GM23338 (cell line): ENCODE measurements at regions not wholly inside any gene's neighbourhood (a gene's known extent, or its start where the extent isn't known, plus 50 kb on each side); places are given as distances from the start of the nearest gene placed in this dataset.

ENCODE experiments used
- ATAC-seq: fragments of 200-7000 bp; cut with Tn5 transposase; 3 replicates; pipeline ENCODE4 v1.9.1; 2020
- DNase-seq: peaks from one replicate; pipeline ENCODE4 v3.0.0-alpha.2; 2015; ENCODE audit warnings: low spot score
- H2AFZ ChIP-seq: fragments of 200-600 bp; sonication (generic); 2 replicates; pipeline ENCODE4 v1.8.0; 2016; ENCODE audit warnings: antibody characterized with exemption, mild to moderate bottlenecking, moderate library complexity
- H3F3A ChIP-seq: fragments of 200-600 bp; sonication (generic); replicated peaks from 2 replicates; pipeline ENCODE4 v1.8.0; 2017; ENCODE audit warnings: antibody characterized with exemption, mixed run types, low read depth
- H3K27ac ChIP-seq: fragments of 200-600 bp; sonication (generic); 2 replicates; pipeline ENCODE4 v1.6.1; 2016; ENCODE audit warnings: low read depth
- H3K27me3 ChIP-seq: fragments of 200-600 bp; sonication (generic); 2 replicates; pipeline ENCODE4 v1.8.0; 2016; ENCODE audit warnings: mild to moderate bottlenecking, mixed run types, moderate library complexity; ENCODE audit not compliant: insufficient read depth
- H3K36me3 ChIP-seq: fragments of 200-600 bp; sonication (generic); 2 replicates; pipeline ENCODE4 v1.8.0; 2016; ENCODE audit warnings: mild to moderate bottlenecking; ENCODE audit not compliant: insufficient read depth
- H3K4me1 ChIP-seq: fragments of 200-600 bp; sonication (generic); 2 replicates; pipeline ENCODE4 v1.8.0; 2016; ENCODE audit warnings: mild to moderate bottlenecking, moderate library complexity; ENCODE audit not compliant: insufficient read depth
- H3K4me2 ChIP-seq: fragments of 200-600 bp; sonication (generic); 2 replicates; pipeline ENCODE4 v1.7.1; 2017; ENCODE audit warnings: mixed run types
- H3K4me3 ChIP-seq: fragments of 200-600 bp; sonication (generic); 2 replicates; pipeline ENCODE4 v1.6.1; 2016; ENCODE audit warnings: mixed run types
- H3K79me2 ChIP-seq: fragments of 200-600 bp; sonication (generic); replicated peaks from 2 replicates; pipeline ENCODE4 v1.8.0; 2017; ENCODE audit warnings: mild to moderate bottlenecking; ENCODE audit not compliant: insufficient read depth
- H3K9me2 ChIP-seq: fragments of 200-600 bp; sonication (generic); 2 replicates; pipeline ENCODE4 v1.8.0; 2017; ENCODE audit not compliant: insufficient read depth
- H4K20me1 ChIP-seq: fragments of 200-600 bp; sonication (generic); replicated peaks from 2 replicates; pipeline ENCODE4 v1.8.0; 2017; ENCODE audit warnings: mild to moderate bottlenecking; ENCODE audit not compliant: insufficient read depth
- H3K27ac Mint-ChIP-seq: 2 replicates; pipeline ENCODE4 v1.8.0; 2020; ENCODE audit warnings: inconsistent platforms, mild to moderate bottlenecking, moderate library complexity, mixed read lengths
- H3K27me3 Mint-ChIP-seq: 3 replicates; pipeline ENCODE4 v1.8.0; 2022; ENCODE audit warnings: low read depth, mild to moderate bottlenecking, moderate library complexity, mixed read lengths, inconsistent platforms; ENCODE audit not compliant: insufficient read depth, poor library complexity
- H3K36me3 Mint-ChIP-seq: 3 replicates; pipeline ENCODE4 v1.8.0; 2021; ENCODE audit warnings: low read depth, mild to moderate bottlenecking, inconsistent platforms, moderate library complexity, mixed read lengths
- H3K4me1 Mint-ChIP-seq: 3 replicates; pipeline ENCODE4 v1.8.0; 2020; ENCODE audit warnings: mild to moderate bottlenecking, inconsistent platforms, mixed read lengths
- H3K4me3 Mint-ChIP-seq: 3 replicates; pipeline ENCODE4 v1.8.0; 2021; ENCODE audit warnings: moderate library complexity, mild to moderate bottlenecking, inconsistent platforms, mixed read lengths
- H3K9me3 Mint-ChIP-seq: 3 replicates; pipeline ENCODE4 v1.8.0; 2020; ENCODE audit warnings: moderate library complexity, mild to moderate bottlenecking, inconsistent platforms, mixed read lengths
- CREB1 ChIP-seq: fragments of 250-450 bp; sonication (Bioruptor Pico); IDR thresholded peaks from 2 replicates; pipeline ENCODE4 v1.5.0; 2020; ENCODE audit warnings: low read depth, mild to moderate bottlenecking, moderate library complexity
- ETS1 ChIP-seq: IDR thresholded peaks from 2 replicates; pipeline ENCODE4 v1.6.1; 2016; ENCODE audit warnings: antibody characterized with exemption
- EZH2 ChIP-seq: fragments of 200-600 bp; sonication (generic); IDR thresholded peaks from one replicate; pipeline ENCODE4 v1.8.0; 2017; ENCODE audit warnings: antibody characterized with exemption, mild to moderate bottlenecking, low read depth; ENCODE audit not compliant: unreplicated experiment
- EZH2phosphoT487 ChIP-seq: fragments of 200-600 bp; sonication (generic); IDR thresholded peaks from one replicate; pipeline ENCODE4 v1.8.1; 2018; ENCODE audit warnings: antibody characterized with exemption; ENCODE audit not compliant: unreplicated experiment
- NANOG ChIP-seq: IDR thresholded peaks from 2 replicates; pipeline ENCODE4 v1.6.1; 2016; ENCODE audit warnings: antibody characterized with exemption, borderline replicate concordance
- POLR2AphosphoS5 ChIP-seq: IDR thresholded peaks from 2 replicates; pipeline ENCODE4 v1.6.1; 2016; ENCODE audit warnings: antibody characterized with exemption, low read depth
- STAT1 ChIP-seq: IDR thresholded peaks from one replicate; pipeline ENCODE4 v1.6.1; 2016; ENCODE audit warnings: antibody characterized with exemption; ENCODE audit not compliant: unreplicated experiment
- ZNF114 ChIP-seq: fragments of 250-450 bp; sonication (Bioruptor Pico); IDR thresholded peaks from 2 replicates; pipeline ENCODE4 v1.5.0; 2020; ENCODE audit warnings: mild to moderate bottlenecking, moderate library complexity
- TF ChIP-seq, protein P1 (sequence below): fragments of 250-450 bp; sonication (Bioruptor Pico); IDR thresholded peaks from 2 replicates; pipeline ENCODE4 v1.5.0; 2020; ENCODE audit warnings: mild to moderate bottlenecking, moderate library complexity
- TF ChIP-seq, protein P2 (sequence below), 2 experiments: fragments of 200-600 bp in 1 of 2; sonication (generic) in 1 of 2; conservative IDR thresholded peaks; 2 replicates each; pipeline versions ENCODE4 v1.5.1 to v1.6.1; 2016 to 2017; ENCODE audit warnings: antibody characterized with exemption in 2 of 2, low read depth in 2 of 2, mild to moderate bottlenecking in 2 of 2, moderate library complexity in 1 of 2

DNA sequence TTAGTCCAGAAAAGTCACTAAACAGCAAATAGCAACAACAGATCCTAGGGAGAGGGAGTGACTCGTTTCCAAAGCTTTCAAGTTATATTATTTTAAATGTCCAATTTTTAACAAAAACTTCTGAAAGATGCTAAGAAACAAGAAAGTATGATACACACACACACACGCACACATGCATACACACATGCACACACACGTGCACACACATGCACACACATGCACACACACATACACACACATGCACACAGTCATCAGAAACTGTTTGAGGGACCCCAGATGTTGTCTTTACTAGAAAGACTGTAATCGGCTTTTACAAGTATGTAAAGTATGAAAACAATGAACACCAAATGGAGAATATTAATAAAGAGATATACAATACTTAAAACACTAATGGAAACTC lies 825.4 kb downstream of the UQCRFS1 start:
- H3K4me1 ChIP-seq = peaks cover 9% of the 10 kb centered on the region; the same call in 1 of the 2 replicates
- no peaks in the 10 kb centered on the region for H3F3A ChIP-seq
- no peak overlapping the region for H3K4me2 ChIP-seq
- H3K4me3 ChIP-seq = no peak overlapping the region
- peaks cover 5% of the 10 kb centered on the region; the same call in 1 of the 2 replicates for H3K9me2 ChIP-seq
- Mint-ChIP-seq H3K4me1 (peaks cover 7% of the 10 kb centered on the region; the same call in 2 of the 3 replicates), H3K27me3 (peaks cover 5% of the 10 kb centered on the region), H3K27ac (no peak overlapping the region), H3K36me3 (no peaks in the 10 kb centered on the region), H3K9me3 (peaks cover 4% of the 10 kb centered on the region; the same call in 1 of the 3 replicates), H3K4me3 (no peak overlapping the region)
- TF ChIP-seq, protein P1, sequence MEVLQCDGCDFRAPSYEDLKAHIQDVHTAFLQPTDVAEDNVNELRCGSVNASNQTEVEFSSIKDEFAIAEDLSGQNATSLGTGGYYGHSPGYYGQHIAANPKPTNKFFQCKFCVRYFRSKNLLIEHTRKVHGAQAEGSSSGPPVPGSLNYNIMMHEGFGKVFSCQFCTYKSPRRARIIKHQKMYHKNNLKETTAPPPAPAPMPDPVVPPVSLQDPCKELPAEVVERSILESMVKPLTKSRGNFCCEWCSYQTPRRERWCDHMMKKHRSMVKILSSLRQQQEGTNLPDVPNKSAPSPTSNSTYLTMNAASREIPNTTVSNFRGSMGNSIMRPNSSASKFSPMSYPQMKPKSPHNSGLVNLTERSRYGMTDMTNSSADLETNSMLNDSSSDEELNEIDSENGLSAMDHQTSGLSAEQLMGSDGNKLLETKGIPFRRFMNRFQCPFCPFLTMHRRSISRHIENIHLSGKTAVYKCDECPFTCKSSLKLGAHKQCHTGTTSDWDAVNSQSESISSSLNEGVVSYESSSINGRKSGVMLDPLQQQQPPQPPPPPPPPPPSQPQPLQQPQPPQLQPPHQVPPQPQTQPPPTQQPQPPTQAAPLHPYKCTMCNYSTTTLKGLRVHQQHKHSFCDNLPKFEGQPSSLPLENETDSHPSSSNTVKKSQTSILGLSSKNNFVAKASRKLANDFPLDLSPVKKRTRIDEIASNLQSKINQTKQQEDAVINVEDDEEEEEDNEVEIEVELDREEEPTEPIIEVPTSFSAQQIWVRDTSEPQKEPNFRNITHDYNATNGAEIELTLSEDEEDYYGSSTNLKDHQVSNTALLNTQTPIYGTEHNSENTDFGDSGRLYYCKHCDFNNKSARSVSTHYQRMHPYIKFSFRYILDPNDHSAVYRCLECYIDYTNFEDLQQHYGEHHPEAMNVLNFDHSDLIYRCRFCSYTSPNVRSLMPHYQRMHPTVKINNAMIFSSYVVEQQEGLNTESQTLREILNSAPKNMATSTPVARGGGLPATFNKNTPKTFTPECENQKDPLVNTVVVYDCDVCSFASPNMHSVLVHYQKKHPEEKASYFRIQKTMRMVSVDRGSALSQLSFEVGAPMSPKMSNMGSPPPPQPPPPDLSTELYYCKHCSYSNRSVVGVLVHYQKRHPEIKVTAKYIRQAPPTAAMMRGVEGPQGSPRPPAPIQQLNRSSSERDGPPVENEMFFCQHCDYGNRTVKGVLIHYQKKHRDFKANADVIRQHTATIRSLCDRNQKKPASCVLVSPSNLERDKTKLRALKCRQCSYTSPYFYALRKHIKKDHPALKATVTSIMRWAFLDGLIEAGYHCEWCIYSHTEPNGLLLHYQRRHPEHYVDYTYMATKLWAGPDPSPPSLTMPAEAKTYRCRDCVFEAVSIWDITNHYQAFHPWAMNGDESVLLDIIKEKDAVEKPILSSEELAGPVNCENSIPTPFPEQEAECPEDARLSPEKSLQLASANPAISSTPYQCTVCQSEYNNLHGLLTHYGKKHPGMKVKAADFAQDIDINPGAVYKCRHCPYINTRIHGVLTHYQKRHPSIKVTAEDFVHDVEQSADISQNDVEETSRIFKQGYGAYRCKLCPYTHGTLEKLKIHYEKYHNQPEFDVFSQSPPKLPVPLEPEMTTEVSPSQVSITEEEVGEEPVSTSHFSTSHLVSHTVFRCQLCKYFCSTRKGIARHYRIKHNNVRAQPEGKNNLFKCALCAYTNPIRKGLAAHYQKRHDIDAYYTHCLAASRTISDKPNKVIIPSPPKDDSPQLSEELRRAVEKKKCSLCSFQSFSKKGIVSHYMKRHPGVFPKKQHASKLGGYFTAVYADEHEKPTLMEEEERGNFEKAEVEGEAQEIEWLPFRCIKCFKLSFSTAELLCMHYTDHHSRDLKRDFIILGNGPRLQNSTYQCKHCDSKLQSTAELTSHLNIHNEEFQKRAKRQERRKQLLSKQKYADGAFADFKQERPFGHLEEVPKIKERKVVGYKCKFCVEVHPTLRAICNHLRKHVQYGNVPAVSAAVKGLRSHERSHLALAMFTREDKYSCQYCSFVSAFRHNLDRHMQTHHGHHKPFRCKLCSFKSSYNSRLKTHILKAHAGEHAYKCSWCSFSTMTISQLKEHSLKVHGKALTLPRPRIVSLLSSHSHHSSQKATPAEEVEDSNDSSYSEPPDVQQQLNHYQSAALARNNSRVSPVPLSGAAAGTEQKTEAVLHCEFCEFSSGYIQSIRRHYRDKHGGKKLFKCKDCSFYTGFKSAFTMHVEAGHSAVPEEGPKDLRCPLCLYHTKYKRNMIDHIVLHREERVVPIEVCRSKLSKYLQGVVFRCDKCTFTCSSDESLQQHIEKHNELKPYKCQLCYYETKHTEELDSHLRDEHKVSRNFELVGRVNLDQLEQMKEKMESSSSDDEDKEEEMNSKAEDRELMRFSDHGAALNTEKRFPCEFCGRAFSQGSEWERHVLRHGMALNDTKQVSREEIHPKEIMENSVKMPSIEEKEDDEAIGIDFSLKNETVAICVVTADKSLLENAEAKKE (CRISPR knock-in tag) = no peak
- TF ChIP-seq EZH2 = no peak
- no peak for TF ChIP-seq CREB1 (CRISPR knock-in tag)
- TF ChIP-seq ZNF114 (CRISPR knock-in tag) = no peak
- no peak for TF ChIP-seq NANOG
- TF ChIP-seq STAT1 = no peak
- no peak for TF ChIP-seq ETS1
- TF ChIP-seq, protein P2, sequence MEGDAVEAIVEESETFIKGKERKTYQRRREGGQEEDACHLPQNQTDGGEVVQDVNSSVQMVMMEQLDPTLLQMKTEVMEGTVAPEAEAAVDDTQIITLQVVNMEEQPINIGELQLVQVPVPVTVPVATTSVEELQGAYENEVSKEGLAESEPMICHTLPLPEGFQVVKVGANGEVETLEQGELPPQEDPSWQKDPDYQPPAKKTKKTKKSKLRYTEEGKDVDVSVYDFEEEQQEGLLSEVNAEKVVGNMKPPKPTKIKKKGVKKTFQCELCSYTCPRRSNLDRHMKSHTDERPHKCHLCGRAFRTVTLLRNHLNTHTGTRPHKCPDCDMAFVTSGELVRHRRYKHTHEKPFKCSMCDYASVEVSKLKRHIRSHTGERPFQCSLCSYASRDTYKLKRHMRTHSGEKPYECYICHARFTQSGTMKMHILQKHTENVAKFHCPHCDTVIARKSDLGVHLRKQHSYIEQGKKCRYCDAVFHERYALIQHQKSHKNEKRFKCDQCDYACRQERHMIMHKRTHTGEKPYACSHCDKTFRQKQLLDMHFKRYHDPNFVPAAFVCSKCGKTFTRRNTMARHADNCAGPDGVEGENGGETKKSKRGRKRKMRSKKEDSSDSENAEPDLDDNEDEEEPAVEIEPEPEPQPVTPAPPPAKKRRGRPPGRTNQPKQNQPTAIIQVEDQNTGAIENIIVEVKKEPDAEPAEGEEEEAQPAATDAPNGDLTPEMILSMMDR (conservative IDR thresholded peaks at IDR 0.05; ENCODE audit: low read depth in 2 of 2) = no peak
- no peak for TF ChIP-seq POLR2AphosphoS5
- no peak for TF ChIP-seq EZH2phosphoT487
- no peak overlapping the region for H2AFZ ChIP-seq
- ATAC-seq (no peak), DNase-seq (no peak)
- H3K27ac ChIP-seq = no peak overlapping the region
- no peaks in the 10 kb centered on the region for H3K79me2 ChIP-seq
- H4K20me1 ChIP-seq = no peaks in the 10 kb centered on the region
- no peaks in the 10 kb centered on the region for H3K27me3 ChIP-seq
- no peaks in the 10 kb centered on the region for H3K36me3 ChIP-seq
